ENCODE measurements at regions not wholly inside any gene's neighbourhood (a gene's known extent, or its start where the extent isn't known, plus 50 kb on each side); places are given as distances from the start of the nearest gene placed in this dataset.
"Not testable (repeated sequence)": the region's sequence is repeated elsewhere in the genome, so short reads cannot be mapped to it uniquely, and the experiment has no call there.

DNA sequence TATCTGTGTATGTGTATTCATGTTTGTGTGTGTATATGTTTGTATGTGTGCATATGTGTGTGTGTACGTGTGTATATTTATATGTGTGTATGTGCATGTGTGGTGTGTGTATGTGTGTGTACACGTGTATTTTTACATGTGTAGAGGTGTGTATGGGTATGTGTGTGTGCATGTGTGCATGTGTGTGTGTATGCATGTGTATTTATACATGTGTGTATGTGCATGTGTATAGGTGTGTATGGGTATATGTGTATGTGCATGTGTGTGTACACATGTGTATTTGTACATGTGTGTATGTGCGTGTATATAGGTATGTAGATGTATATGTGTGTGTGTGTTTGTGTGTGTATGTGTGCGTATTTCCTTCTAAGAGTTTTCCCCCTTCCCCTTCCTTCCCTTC is 207.7 kb upstream of the ATP6AP2 start:
- intact Hi-C loops (cut with DNase I), result no loop called here
- no peaks in the 10 kb centered on the region for H3K36me3 ChIP-seq
- peaks cover 0 to 5% (median 0%) of the 10 kb centered on the region in 11 donors for H3K9me3 ChIP-seq
- DNase-seq (no peak), ATAC-seq (no peak)
- TF ChIP-seq CTCF (IDR thresholded peaks at IDR 0.05), result no peak
- 92 to 97% methylated on average over 4 of the region's 4 CpGs for WGBS, 2 donors
- no peak overlapping the region for H3K4me3 ChIP-seq
- H3K4me1 ChIP-seq, result no peaks in the 10 kb centered on the region
- no peak overlapping the region for H3K27ac ChIP-seq
- H3K27me3 ChIP-seq, result peaks cover 0 to 27% (median 0%) of the 10 kb centered on the region in 7 donors

- H3K4me1 ChIP-seq, result no peaks in the 10 kb centered on the region
- ATAC-seq, result no peak
These were observed 209.4 kb upstream of the ATP6AP2 start for GRCh38 chrX:40371376-40371775.

GRCh38 chrX:40368611-40369061 is 212.1 kb upstream of the ATP6AP2 start:
- no peaks in the 10 kb centered on the region for H3K36me3 ChIP-seq
- H3K9me3 ChIP-seq, result peaks cover 0 to 22% (median 0%) of the 10 kb centered on the region in 11 donors
- intact Hi-C loops (cut with DNase I), result no loop called here
- WGBS, 2 donors, result 72 to 75% methylated on average over 6 of the region's 6 CpGs
- ATAC-seq (no peak), DNase-seq (no peak)
- H3K4me3 ChIP-seq, result no peak overlapping the region
- no peak overlapping the region for H3K27ac ChIP-seq
- H3K4me1 ChIP-seq, result no peaks in the 10 kb centered on the region
- no peak for TF ChIP-seq CTCF (IDR thresholded peaks at IDR 0.05)
- peaks cover 0 to 21% (median 0%) of the 10 kb centered on the region in 7 donors for H3K27me3 ChIP-seq

More at GRCh38 chrX:40371376-40371775, 209.4 kb upstream of the ATP6AP2 start:
- intact Hi-C loops (cut with DNase I), result no loop called here
- no peak for TF ChIP-seq CTCF (IDR thresholded peaks at IDR 0.05)
- WGBS, 2 donors, result 85 to 96% methylated on average over 6 of the region's 6 CpGs
- Histone ChIP-seq H3K36me3 (no peaks in the 10 kb centered on the region), H3K4me3 (no peak overlapping the region), H3K9me3 (no peaks in the 10 kb centered on the region), H3K27me3 (peaks cover 0 to 23% (median 0%) of the 10 kb centered on the region in 7 donors), H3K27ac (no peak overlapping the region)
- DNase-seq, result no peak

GRCh38 chrX:40366661-40367060 is 214.1 kb upstream of the ATP6AP2 start:
- Histone ChIP-seq H3K9me3 (peaks cover 0 to 22% (median 0%) of the 10 kb centered on the region in 11 donors), H3K27ac (no peak overlapping the region), H3K4me3 (no peak overlapping the region), H3K4me1 (no peaks in the 10 kb centered on the region), H3K27me3 (peaks cover 0 to 9% (median 0%) of the 10 kb centered on the region in 7 donors), H3K36me3 (no peaks in the 10 kb centered on the region)
- DNase-seq, result no peak
- intact Hi-C loops (cut with DNase I), result no loop called here
- no peak for TF ChIP-seq CTCF (IDR thresholded peaks at IDR 0.05)
- ATAC-seq, result no peak
- 68 to 72% methylated on average over 3 of the region's 3 CpGs for WGBS, 2 donors

DNA sequence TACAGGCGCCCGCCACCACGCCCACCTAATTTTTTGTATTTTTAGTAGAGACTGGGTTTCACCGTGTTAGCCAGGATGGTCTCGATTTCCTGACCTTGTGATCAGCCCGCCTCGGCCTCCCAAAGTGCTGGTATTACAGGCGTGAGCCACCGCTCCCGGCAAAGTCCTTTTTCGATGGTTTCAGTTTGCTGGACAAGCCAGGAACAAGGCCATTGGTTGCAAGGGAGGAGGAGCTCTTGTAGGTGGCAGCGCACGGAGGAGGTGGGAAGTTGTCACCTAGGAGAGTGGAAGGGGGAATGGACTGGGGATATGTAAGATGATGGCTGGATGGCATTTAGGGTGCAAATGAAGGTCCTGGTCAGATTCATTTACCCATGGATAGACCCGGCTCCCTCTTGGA is 218.5 kb upstream of the ATP6AP2 start:
- H3K9me3 ChIP-seq, result peaks cover 0 to 26% (median 0%) of the 10 kb centered on the region in 11 donors
- DNase-seq; ATAC-seq; H3K27me3 ChIP-seq; H3K27ac ChIP-seq; H3K4me1 ChIP-seq; intact Hi-C loops (cut with DNase I); H3K4me3 ChIP-seq; H3K36me3 ChIP-seq: not testable (repeated sequence)
- WGBS, 2 donors, result 91 to 92% methylated on average over 14 of the region's 14 CpGs
